ENCODE measurements at regions not wholly inside any gene's neighbourhood (a gene's known extent, or its start where the extent isn't known, plus 50 kb on each side); places are given as distances from the start of the nearest gene placed in this dataset.

DNA sequence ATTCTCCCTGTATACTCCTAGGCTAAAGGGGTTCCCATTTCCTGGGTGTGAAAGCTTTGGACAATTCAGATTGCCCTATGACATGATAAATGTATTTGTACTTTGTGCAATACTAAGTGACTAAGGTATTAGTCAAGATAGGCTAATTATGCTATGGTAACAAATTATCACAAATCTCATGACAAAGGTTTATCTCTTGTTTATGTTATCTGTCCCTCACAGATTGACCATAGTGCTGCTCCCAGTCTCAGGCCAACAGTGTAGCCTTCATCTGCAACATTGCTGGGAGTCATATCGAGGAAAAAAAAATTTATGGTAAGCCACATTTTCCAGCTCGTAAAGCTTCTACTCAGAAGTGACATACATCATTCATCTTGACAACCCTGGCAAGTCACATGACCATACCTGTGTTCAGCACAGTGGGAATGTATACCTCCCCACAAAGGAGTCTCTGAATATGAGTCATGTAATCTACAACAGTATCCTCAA, 346.2 kb downstream of the IGSF11 start:
- no peaks in the 10 kb centered on the region for H3K4me1 ChIP-seq (replicated peaks in 1 of 2; ENCODE audit: control insufficient read depth in 2 of 2, insufficient read depth in 2 of 2, low read length in 2 of 2)
- FAIRE-seq (no peak), DNase-seq (ENCODE audit: extremely low read depth in 1 of 4, low spot score in 3 of 4) (peak in 1 of 4 experiments; percentile 8), ATAC-seq (no peak)
- in situ Hi-C loops (cut with MboI) = no loop called here
- no peak overlapping the region for H3K4me2 ChIP-seq (ENCODE audit: insufficient read depth, low read length)
- no peak overlapping the region for H3K27ac ChIP-seq (ENCODE audit: extremely low read depth, low read depth, low read length)
- H3K27me3 ChIP-seq (ENCODE audit: control insufficient read depth in 2 of 2, insufficient read depth in 2 of 2, low read length in 2 of 2) = no peaks in the 10 kb centered on the region
- H3K79me2 ChIP-seq (ENCODE audit: control insufficient read depth, insufficient read depth, low read length) = no peaks in the 10 kb centered on the region
- no peak overlapping the region for H3K4me3 ChIP-seq
- no peaks in the 10 kb centered on the region for H3K9me1 ChIP-seq (ENCODE audit: control insufficient read depth, insufficient read depth, low read length)
- H3K36me3 ChIP-seq (ENCODE audit: control insufficient read depth, insufficient read depth, low read length) = no peaks in the 10 kb centered on the region
- WGBS (ENCODE audit: insufficient coverage, low coverage, missing lambda C conversion rate) = 19% methylated on average over 2 of the region's 2 CpGs
- POLR2A ChIA-PET = no interaction called here
- CTCF ChIA-PET (ENCODE audit: low intra/inter-chr PET ratio) = no interaction called here
- BruUV-seq (replicated peaks) = no TSS peak
- no peaks in the 10 kb centered on the region for H4K20me1 ChIP-seq (replicated peaks; ENCODE audit: control insufficient read depth, insufficient read depth, low read length)
- H3K9me3 ChIP-seq (replicated peaks; ENCODE audit: control insufficient read depth, insufficient read depth, low read depth, low read length) = no peaks in the 10 kb centered on the region
- H2AFZ ChIP-seq (ENCODE audit: low read depth, low read length) = no peak overlapping the region
- H3K9ac ChIP-seq (ENCODE audit: insufficient read depth in 1 of 2, low read depth in 2 of 2, low read length in 2 of 2) = no peak overlapping the region
- intact Hi-C loops (cut with micrococcal nuclease) = no loop called here
- TF ChIP-seq FOXA3 (CRISPR knock-in tag; conservative IDR thresholded peaks at IDR 0.05 in 1 of 2, IDR thresholded peaks at IDR 0.05 in 1 of 2) (peak in 1 of 2 experiments; percentile 14; a peak in 1 of 4 replicates), MECOM (CRISPR knock-in tag; IDR thresholded peaks at IDR 0.05) (0 out of 2 replicates have a peak, but pooled peaks have one; percentile 12), MEIS2 (IDR thresholded peaks at IDR 0.05; ENCODE audit: partially characterized antibody) (peak; percentile 92), TFE3 (CRISPR knock-in tag; IDR thresholded peaks at IDR 0.05) (peak; percentile 94), NRF1 (conservative IDR thresholded peaks at IDR 0.05 in 1 of 2, IDR thresholded peaks at IDR 0.05 in 1 of 2) (no peak), IRF9 (tag; IDR thresholded peaks at IDR 0.05) (no peak), ZNF445 (CRISPR knock-in tag; IDR thresholded peaks at IDR 0.05; ENCODE audit: low read depth) (no peak), U2AF2 (optimal IDR thresholded peaks at IDR 0.05; ENCODE audit: low read depth, low read length) (no peak), FOXP4 (CRISPR knock-in tag; IDR thresholded peaks at IDR 0.05; ENCODE audit: borderline replicate concordance) (no peak), CBFA2T3 (IDR thresholded peaks at IDR 0.05) (peak; percentile 27)
- TF ChIP-seq, protein P1, sequence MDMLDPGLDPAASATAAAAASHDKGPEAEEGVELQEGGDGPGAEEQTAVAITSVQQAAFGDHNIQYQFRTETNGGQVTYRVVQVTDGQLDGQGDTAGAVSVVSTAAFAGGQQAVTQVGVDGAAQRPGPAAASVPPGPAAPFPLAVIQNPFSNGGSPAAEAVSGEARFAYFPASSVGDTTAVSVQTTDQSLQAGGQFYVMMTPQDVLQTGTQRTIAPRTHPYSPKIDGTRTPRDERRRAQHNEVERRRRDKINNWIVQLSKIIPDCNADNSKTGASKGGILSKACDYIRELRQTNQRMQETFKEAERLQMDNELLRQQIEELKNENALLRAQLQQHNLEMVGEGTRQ (CRISPR knock-in tag; IDR thresholded peaks at IDR 0.05) = 0 out of 2 replicates have a peak, but pooled peaks have one; percentile 35

Data from K562 (cell line).